Neuronal stem cell (in vitro differentiated cells): ENCODE measurements at regions not wholly inside any gene's neighbourhood (a gene's known extent, or its start where the extent isn't known, plus 50 kb on each side); places are given as distances from the start of the nearest gene placed in this dataset.

Experiments
- DNase-seq: peaks from one replicate; pipeline ENCODE4 v3.0.0-alpha.2; 2013; ENCODE audit warnings: low spot score
- H2AFZ ChIP-seq: one replicate; pipeline ENCODE4 v1.6.1; 2013; ENCODE audit warnings: mild to moderate bottlenecking, low read length, inconsistent platforms
- H2AK5ac ChIP-seq: 2 replicates; pipeline ENCODE4 v1.6.1; 2013; ENCODE audit warnings: low read depth, mild to moderate bottlenecking, inconsistent platforms, low read length, moderate library complexity, mixed read lengths
- H2BK120ac ChIP-seq: 2 replicates; pipeline ENCODE4 v1.6.1; 2013; ENCODE audit warnings: low read depth, mild to moderate bottlenecking, inconsistent platforms, low read length, moderate library complexity, mixed read lengths
- H2BK12ac ChIP-seq: one replicate; pipeline ENCODE4 v1.6.1; 2013; ENCODE audit warnings: low read length, inconsistent platforms
- H2BK15ac ChIP-seq: 2 replicates; pipeline ENCODE4 v1.6.1; 2013; ENCODE audit warnings: mild to moderate bottlenecking, low read length, inconsistent platforms, mixed read lengths
- H2BK5ac ChIP-seq: one replicate; pipeline ENCODE4 v1.6.1; 2013; ENCODE audit warnings: inconsistent platforms, mild to moderate bottlenecking, low read length, moderate library complexity
- H3K14ac ChIP-seq: one replicate; pipeline ENCODE4 v1.6.1; 2013; ENCODE audit warnings: low read length, inconsistent platforms
- H3K18ac ChIP-seq: 2 replicates; pipeline ENCODE4 v1.6.1; 2013; ENCODE audit warnings: low read length, inconsistent platforms
- H3K23ac ChIP-seq: 2 replicates; pipeline ENCODE4 v1.6.1; 2013; ENCODE audit warnings: low read depth, mild to moderate bottlenecking, mixed read lengths, low read length, inconsistent platforms; ENCODE audit not compliant: poor library complexity
- H3K27ac ChIP-seq: replicated peaks from 3 replicates; pipeline ENCODE4 v1.5.1; 2013; ENCODE audit warnings: low read length, inconsistent platforms
- H3K27me3 ChIP-seq, 3 experiments: 2 replicates each; pipeline ENCODE4 v1.6.1; 2013; ENCODE audit warnings: low read length in 3 of 3, mild to moderate bottlenecking in 2 of 3, inconsistent platforms in 1 of 3, low read depth in 1 of 3, mixed read lengths in 1 of 3, moderate library complexity in 1 of 3; ENCODE audit not compliant: control insufficient read depth in 3 of 3, insufficient read depth in 3 of 3
- H3K36me3 ChIP-seq, 2 donors: replicated peaks in 1 of 2; 2 replicates each; pipeline ENCODE4 v1.6.1; 2013; ENCODE audit warnings: low read length in 2 of 2; ENCODE audit not compliant: control insufficient read depth in 2 of 2, insufficient read depth in 2 of 2
- H3K4ac ChIP-seq: 2 replicates; pipeline ENCODE4 v1.6.1; 2013; ENCODE audit warnings: inconsistent platforms, mild to moderate bottlenecking, low read length, moderate library complexity
- H3K4me1 ChIP-seq, 2 donors: 1 replicate in 1 of 2; 2 replicates in 1 of 2; pipeline ENCODE4 v1.6.1; 2013; ENCODE audit warnings: low read length in 2 of 2, low read depth in 1 of 2; ENCODE audit not compliant: control insufficient read depth in 2 of 2, insufficient read depth in 1 of 2
- H3K4me2 ChIP-seq: one replicate; pipeline ENCODE4 v1.6.1; 2013; ENCODE audit warnings: mild to moderate bottlenecking, low read length, inconsistent platforms; ENCODE audit not compliant: insufficient read depth, poor library complexity, severe bottlenecking
- H3K4me3 ChIP-seq, 2 donors: 2 replicates each; pipeline ENCODE4 v1.5.1; 2013; ENCODE audit warnings: low read length in 2 of 2, mild to moderate bottlenecking in 2 of 2, inconsistent platforms in 1 of 2, moderate library complexity in 1 of 2
- H3K79me1 ChIP-seq: one replicate; pipeline ENCODE4 v1.6.1; 2013; ENCODE audit warnings: low read depth, mild to moderate bottlenecking, inconsistent platforms, low read length, moderate library complexity
- H3K9ac ChIP-seq: one replicate; pipeline ENCODE4 v1.6.1; 2013; ENCODE audit warnings: mild to moderate bottlenecking, low read depth, low read length, inconsistent platforms; ENCODE audit not compliant: poor library complexity
- H3K9me3 ChIP-seq, 2 donors: replicated peaks in 1 of 2; 2 replicates each; pipeline versions ENCODE3 to v1.6.1; 2013; ENCODE audit warnings: low read length in 2 of 2, mild to moderate bottlenecking in 2 of 2, inconsistent platforms in 1 of 2, low read depth in 1 of 2, mixed read lengths in 1 of 2, moderate library complexity in 1 of 2; ENCODE audit not compliant: control insufficient read depth in 2 of 2, insufficient read depth in 1 of 2
- H4K8ac ChIP-seq: one replicate; pipeline ENCODE4 v1.6.1; 2013; ENCODE audit warnings: low read depth, mild to moderate bottlenecking, inconsistent platforms, low read length, moderate library complexity
- H4K91ac ChIP-seq: one replicate; pipeline ENCODE4 v1.6.1; 2013; ENCODE audit warnings: low read length, low read depth, mild to moderate bottlenecking, inconsistent platforms; ENCODE audit not compliant: poor library complexity
- WGBS, 2 donors: extraction: QIAGEN DNeasy Blood & Tissue Kit; methylation state at CpG; one replicate each; pipeline ENCODE4 v1.1.7; 2013; ENCODE audit warnings: missing lambda C conversion rate in 2 of 2, mixed read lengths in 1 of 2; ENCODE audit not compliant: insufficient read length in 2 of 2, insufficient replicate concordance in 1 of 2; ENCODE audit errors: extremely low coverage in 2 of 2; 5-methylcytosine and 5-hydroxymethylcytosine counted together

DNA sequence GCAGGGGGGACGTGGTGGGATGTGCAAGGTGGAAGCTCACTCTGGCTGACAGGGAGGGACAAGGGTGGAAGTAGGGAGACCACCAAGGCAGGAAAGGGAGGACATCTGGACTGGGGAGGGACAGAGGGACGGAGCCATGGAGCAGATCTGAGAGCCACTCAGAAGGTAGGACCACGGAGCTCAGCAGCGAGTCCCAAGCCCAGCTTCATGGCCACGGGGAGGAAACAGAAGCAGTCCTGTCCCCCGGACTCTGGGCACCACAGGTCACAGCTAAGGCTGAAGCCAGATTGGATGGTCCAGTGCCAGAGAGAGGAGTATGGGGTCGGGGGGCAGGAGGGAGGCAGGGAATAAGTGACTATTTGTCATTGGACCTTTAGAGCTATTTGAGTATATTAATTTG is 220.1 kb downstream of the TBC1D2B start:
- Histone ChIP-seq H3K23ac (no peak overlapping the region), H3K27me3 (peaks cover 0 to 18% (median 2%) of the 10 kb centered on the region in 3 experiments), H3K36me3 (no peaks in the 10 kb centered on the region), H4K8ac (no peak overlapping the region), H3K9me3 (no peaks in the 10 kb centered on the region), H2BK120ac (no peak overlapping the region), H3K4me1 (no peaks in the 10 kb centered on the region), H2BK15ac (no peak overlapping the region), H3K27ac (no peak overlapping the region), H2AFZ (no peak overlapping the region), H3K18ac (no peak overlapping the region), H2BK5ac (no peak overlapping the region), H3K4me3 (no peak overlapping the region), H2BK12ac (no peak overlapping the region), H4K91ac (no peak overlapping the region), H3K9ac (peak overlapping the region; percentile 55), H3K14ac (peak overlapping the region; percentile 25), H3K79me1 (peaks cover 1% of the 10 kb centered on the region), H3K4ac (no peak overlapping the region), H2AK5ac (no peak overlapping the region), H3K4me2 (no peak overlapping the region)
- DNase-seq, result no peak
- WGBS, 2 donors, result no CpG with 5 or more reads among the region's 7 CpGs

- no peak overlapping the region for H3K4me3 ChIP-seq
- H4K91ac ChIP-seq, result no peak overlapping the region
- H3K14ac ChIP-seq, result no peak overlapping the region
- WGBS, 2 donors, result no CpG with 5 or more reads among the region's 1 CpG
- H3K4ac ChIP-seq, result no peak overlapping the region
- H2BK15ac ChIP-seq, result no peak overlapping the region
- no peaks in the 10 kb centered on the region for H3K9me3 ChIP-seq
- H2BK120ac ChIP-seq, result no peak overlapping the region
- H3K79me1 ChIP-seq, result peaks cover 1% of the 10 kb centered on the region
- H4K8ac ChIP-seq, result no peak overlapping the region
- no peak overlapping the region for H2BK5ac ChIP-seq
- H3K4me1 ChIP-seq, result no peaks in the 10 kb centered on the region
- no peak overlapping the region for H2AFZ ChIP-seq
- H3K18ac ChIP-seq, result no peak overlapping the region
- no peaks in the 10 kb centered on the region for H3K36me3 ChIP-seq
- H3K23ac ChIP-seq, result no peak overlapping the region
- DNase-seq, result no peak
- no peak overlapping the region for H2AK5ac ChIP-seq
- no peak overlapping the region for H3K27ac ChIP-seq
- H3K27me3 ChIP-seq, result peaks cover 0 to 23% (median 2%) of the 10 kb centered on the region in 3 experiments
- H2BK12ac ChIP-seq, result no peak overlapping the region
- no peak overlapping the region for H3K9ac ChIP-seq
- no peak overlapping the region for H3K4me2 ChIP-seq
These were observed 220.7 kb downstream of the TBC1D2B start for GRCh38 chr15:77856705-77857346.

- H3K4me3 ChIP-seq, result no peak overlapping the region
- no peak overlapping the region for H3K27ac ChIP-seq
- WGBS, 2 donors, result no CpG with 5 or more reads among the region's 3 CpGs
- no peak overlapping the region for H4K91ac ChIP-seq
- no peak overlapping the region for H3K4me2 ChIP-seq
- peaks cover 1% of the 10 kb centered on the region for H3K79me1 ChIP-seq
- no peak overlapping the region for H2BK5ac ChIP-seq
- H3K27me3 ChIP-seq, result peaks cover 0 to 27% (median 2%) of the 10 kb centered on the region in 3 experiments
- H3K4me1 ChIP-seq, result no peaks in the 10 kb centered on the region
- H2BK12ac ChIP-seq, result no peak overlapping the region
- no peaks in the 10 kb centered on the region for H3K9me3 ChIP-seq
- H2BK120ac ChIP-seq, result no peak overlapping the region
- no peak overlapping the region for H3K14ac ChIP-seq
- no peaks in the 10 kb centered on the region for H3K36me3 ChIP-seq
- H3K4ac ChIP-seq, result no peak overlapping the region
- H4K8ac ChIP-seq, result no peak overlapping the region
- H3K9ac ChIP-seq, result no peak overlapping the region
- H2AK5ac ChIP-seq, result no peak overlapping the region
- H2BK15ac ChIP-seq, result no peak overlapping the region
- H3K18ac ChIP-seq, result no peak overlapping the region
- H3K23ac ChIP-seq, result no peak overlapping the region
- no peak overlapping the region for H2AFZ ChIP-seq
- DNase-seq, result no peak
These were observed 221.6 kb downstream of the TBC1D2B start for GRCh38 chr15:77855871-77856270.

GRCh38 chr15:77854980-77855379 is 222.3 kb upstream of the LINGO1 start:
- H4K91ac ChIP-seq, result no peak overlapping the region
- no peak overlapping the region for H2AK5ac ChIP-seq
- H3K4me2 ChIP-seq, result no peak overlapping the region
- H3K9me3 ChIP-seq, result no peaks in the 10 kb centered on the region
- H2BK15ac ChIP-seq, result no peak overlapping the region
- no peak overlapping the region for H3K23ac ChIP-seq
- no peak overlapping the region for H3K9ac ChIP-seq
- DNase-seq, result no peak
- H2BK120ac ChIP-seq, result no peak overlapping the region
- peaks cover 1% of the 10 kb centered on the region for H3K79me1 ChIP-seq
- no peak overlapping the region for H4K8ac ChIP-seq
- no peak overlapping the region for H3K4ac ChIP-seq
- H3K27me3 ChIP-seq, result peaks cover 0 to 27% (median 2%) of the 10 kb centered on the region in 3 experiments
- no peaks in the 10 kb centered on the region for H3K4me1 ChIP-seq
- H2BK5ac ChIP-seq, result no peak overlapping the region
- H3K36me3 ChIP-seq, result no peaks in the 10 kb centered on the region
- no peak overlapping the region for H3K4me3 ChIP-seq
- no peak overlapping the region for H3K14ac ChIP-seq
- H3K27ac ChIP-seq, result no peak overlapping the region
- H2AFZ ChIP-seq, result no peak overlapping the region
- no peak overlapping the region for H2BK12ac ChIP-seq
- no peak overlapping the region for H3K18ac ChIP-seq
